HepG2 (cell line): ENCODE measurements at regions not wholly inside any gene's neighbourhood (a gene's known extent, or its start where the extent isn't known, plus 50 kb on each side); places are given as distances from the start of the nearest gene placed in this dataset.

ENCODE experiments used
- ATAC-seq: fragments of 200-7000 bp; cut with Tn5 transposase; 3 replicates; pipeline ENCODE4 v1.9.1; 2020; ENCODE audit warnings: mild to moderate bottlenecking, moderate library complexity
- BruUV-seq: library from RNA; stranded (reverse); fragments of 400-500 nt; replicated peaks from 2 replicates; lab custom pipeline; 2021; lab: Mats Ljungman, UMichigan
- CTCF ChIA-PET: fragments of 300-600 bp; formaldehyde crosslinking; extraction: SDS; loops from one replicate; lab custom pipeline; 2021; ENCODE audit warnings: low total read pairs, inconsistent platforms, low intra/inter-chr PET ratio; lab: Yijun Ruan, JAX
- POLR2A ChIA-PET: fragments of 350-600 bp; sonication (Branson Sonifier 250); formaldehyde crosslinking; loops from one replicate; lab custom pipeline; 2020; ENCODE audit warnings: antibody characterized with exemption, inconsistent platforms; lab: Yijun Ruan, JAX
- DNase-seq: peaks from one replicate; pipeline ENCODE4 v3.0.0-alpha.2; 2015; ENCODE audit warnings: low spot score
- FAIRE-seq: peaks from 3 replicates; lab custom pipeline; 2011; peaks lifted over from hg19 to GRCh38; lab: Jason Lieb, UNC
- H2AFZ ChIP-seq: one replicate; pipeline ENCODE4 v1.6.1; 2011; ENCODE audit warnings: low read length, inconsistent platforms
- H3K27ac ChIP-seq: fragments of 300-600 bp; 3 replicates; pipeline ENCODE4 v1.8.0; 2011; ENCODE audit warnings: mixed run types, mild to moderate bottlenecking, mixed read lengths, low read length, inconsistent platforms; ENCODE audit not compliant: insufficient read depth; ENCODE audit errors: extremely low read length
- H3K27me3 ChIP-seq, 2 experiments: fragments of 200-600 bp in 1 of 2; 2 replicates in 1 of 2; 3 replicates in 1 of 2; pipeline versions ENCODE4 v1.6.0 to v1.8.0; 2011; ENCODE audit warnings: low read length in 2 of 2, mild to moderate bottlenecking in 2 of 2, moderate library complexity in 2 of 2, inconsistent platforms in 1 of 2; ENCODE audit not compliant: insufficient read depth in 2 of 2, control insufficient read depth in 1 of 2
- H3K36me3 ChIP-seq, 2 experiments: fragments of 200-600 bp in 1 of 2; replicated peaks in 1 of 2; 2 replicates in 1 of 2; 3 replicates in 1 of 2; pipeline versions ENCODE4 v1.5.1 to v1.8.0; 2011; ENCODE audit warnings: low read length in 2 of 2, inconsistent platforms in 1 of 2; ENCODE audit not compliant: insufficient read depth in 2 of 2, control insufficient read depth in 1 of 2
- H3K4me1 ChIP-seq: 2 replicates; pipeline ENCODE4 v1.5.1; 2012; ENCODE audit warnings: low read length, inconsistent platforms; ENCODE audit not compliant: insufficient read depth
- H3K4me2 ChIP-seq: 2 replicates; pipeline ENCODE4 v1.6.0; 2011; ENCODE audit warnings: low read depth, low read length, inconsistent platforms
- H3K4me3 ChIP-seq, 3 experiments: fragments of 200-600 bp in 1 of 3; sonication (generic), shearing (Covaris generic) in 1 of 3; replicated peaks in 1 of 3; 2 replicates each; pipeline ENCODE4 v1.5.1; 2011 to 2016; ENCODE audit warnings: low read length in 3 of 3, inconsistent platforms in 2 of 3, low read depth in 2 of 3, mild to moderate bottlenecking in 2 of 3, control low read depth in 1 of 3, mixed read lengths in 1 of 3; ENCODE audit not compliant: insufficient read depth in 1 of 3
- H3K79me2 ChIP-seq: one replicate; pipeline ENCODE4 v1.6.1; 2011; ENCODE audit warnings: low read length, inconsistent platforms; ENCODE audit not compliant: insufficient read depth
- H3K9ac ChIP-seq: 2 replicates; pipeline ENCODE4 v1.6.0; 2011; ENCODE audit warnings: mild to moderate bottlenecking, low read depth, low read length, inconsistent platforms; ENCODE audit not compliant: insufficient read depth
- H3K9me3 ChIP-seq: 2 replicates; pipeline ENCODE4 v1.5.1; 2012; ENCODE audit warnings: mild to moderate bottlenecking, low read length
- H4K20me1 ChIP-seq: 2 replicates; pipeline ENCODE4 v1.6.0; 2011; ENCODE audit warnings: inconsistent platforms, mild to moderate bottlenecking, low read length, moderate library complexity; ENCODE audit not compliant: insufficient read depth
- CEBPB ChIP-seq: IDR thresholded peaks from 2 replicates; pipeline ENCODE4 v1.6.1; 2011; ENCODE audit warnings: low read depth, low read length, improper control_type of control experiment, borderline replicate concordance
- GABPB1 ChIP-seq: IDR thresholded peaks from 2 replicates; pipeline ENCODE4 v1.6.1; 2016; ENCODE audit warnings: mild to moderate bottlenecking, missing genetic modification reagents, moderate library complexity, missing compliant biosample characterization
- SMYD3 ChIP-seq: sonication (generic); formaldehyde crosslinking; IDR thresholded peaks from 2 replicates; pipeline ENCODE4 v1.8.1; 2023; ENCODE audit warnings: mild to moderate bottlenecking, missing genetic modification reagents
- ZNF12 ChIP-seq: sonication (generic); formaldehyde crosslinking; IDR thresholded peaks from 2 replicates; pipeline ENCODE4 v1.5.0; 2020; ENCODE audit warnings: missing genetic modification reagents
- ZZZ3 ChIP-seq: sonication (generic); formaldehyde crosslinking; IDR thresholded peaks from 2 replicates; pipeline ENCODE4 v1.4.0; 2020; ENCODE audit warnings: missing genetic modification reagents, mild to moderate bottlenecking, borderline replicate concordance
- WGBS: methylation state at CpG from one replicate; pipeline ENCODE4 v1.1.6; 2017; ENCODE audit warnings: low lambda C conversion rate; 5-methylcytosine and 5-hydroxymethylcytosine counted together
- in situ Hi-C: cut with HindIII; loops from 2 replicates; pipeline ENCODE4 v1.10.0; 2017; ENCODE audit warnings: low pct_unique_long_range_greater_than_20kb; ENCODE audit not compliant: extremely low pct_ligation_motif_present
- intact Hi-C: fragments of 100-400 bp; cut with micrococcal nuclease; formaldehyde crosslinking; loops from one replicate; pipeline ENCODE4 v1.10.0; 2022; ENCODE audit not compliant: unreplicated experiment
- TF ChIP-seq, protein P1 (sequence below): sonication (generic); formaldehyde crosslinking; conservative IDR thresholded peaks from 2 replicates; pipeline ENCODE4 v1.4.0; 2020; ENCODE audit warnings: missing genetic modification reagents
- TF ChIP-seq, protein P2 (sequence below): IDR thresholded peaks from 2 replicates; pipeline ENCODE4 v1.6.1; 2016; ENCODE audit warnings: missing compliant biosample characterization, missing genetic modification reagents, borderline replicate concordance

DNA sequence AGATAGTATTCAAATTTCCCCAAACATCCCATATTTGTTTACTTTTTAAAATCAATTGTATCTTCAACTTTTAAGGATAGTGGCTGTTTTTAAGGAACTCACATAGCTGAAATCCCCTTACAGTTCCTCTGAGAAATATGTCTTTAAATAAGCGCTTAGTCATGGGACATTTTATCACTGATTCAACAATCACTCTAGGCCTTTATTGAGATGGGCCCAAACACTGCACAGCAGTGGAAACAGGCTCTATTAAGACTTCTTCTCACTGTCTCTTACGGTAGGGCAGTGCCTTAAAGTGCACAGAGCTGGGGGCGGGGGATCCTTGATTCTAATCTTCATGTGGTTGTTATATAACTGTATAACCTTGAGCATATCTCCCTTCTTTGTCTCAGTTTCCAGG, 59.8 kb upstream of the RREB1 start:
- in situ Hi-C loops = no loop called here
- 0 out of 2 replicates have a peak, but pooled peaks have one; percentile 24 for TF ChIP-seq ZNF12 (CRISPR knock-in tag)
- TF ChIP-seq, protein P1, sequence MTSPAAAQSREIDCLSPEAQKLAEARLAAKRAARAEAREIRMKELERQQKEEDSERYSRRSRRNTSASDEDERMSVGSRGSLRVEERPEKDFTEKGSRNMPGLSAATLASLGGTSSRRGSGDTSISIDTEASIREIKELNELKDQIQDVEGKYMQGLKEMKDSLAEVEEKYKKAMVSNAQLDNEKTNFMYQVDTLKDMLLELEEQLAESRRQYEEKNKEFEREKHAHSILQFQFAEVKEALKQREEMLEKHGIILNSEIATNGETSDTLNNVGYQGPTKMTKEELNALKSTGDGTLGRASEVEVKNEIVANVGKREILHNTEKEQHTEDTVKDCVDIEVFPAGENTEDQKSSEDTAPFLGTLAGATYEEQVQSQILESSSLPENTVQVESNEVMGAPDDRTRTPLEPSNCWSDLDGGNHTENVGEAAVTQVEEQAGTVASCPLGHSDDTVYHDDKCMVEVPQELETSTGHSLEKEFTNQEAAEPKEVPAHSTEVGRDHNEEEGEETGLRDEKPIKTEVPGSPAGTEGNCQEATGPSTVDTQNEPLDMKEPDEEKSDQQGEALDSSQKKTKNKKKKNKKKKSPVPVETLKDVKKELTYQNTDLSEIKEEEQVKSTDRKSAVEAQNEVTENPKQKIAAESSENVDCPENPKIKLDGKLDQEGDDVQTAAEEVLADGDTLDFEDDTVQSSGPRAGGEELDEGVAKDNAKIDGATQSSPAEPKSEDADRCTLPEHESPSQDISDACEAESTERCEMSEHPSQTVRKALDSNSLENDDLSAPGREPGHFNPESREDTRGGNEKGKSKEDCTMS = no peak
- no peaks in the 10 kb centered on the region for H3K36me3 ChIP-seq
- no peaks in the 10 kb centered on the region; a peak in 1 of 5 replicates for H3K27me3 ChIP-seq
- WGBS = 46% methylated on average over 3 of the region's 3 CpGs
- no peaks in the 10 kb centered on the region for H4K20me1 ChIP-seq
- no peak overlapping the region for H3K4me3 ChIP-seq
- FAIRE-seq (no peak), DNase-seq (no peak), ATAC-seq (no peak)
- H3K27ac ChIP-seq = no peak overlapping the region
- H3K4me1 ChIP-seq = peaks cover 17% of the 10 kb centered on the region
- intact Hi-C loops = no loop called here
- CTCF ChIA-PET = no interaction called here
- H3K4me2 ChIP-seq = no peak overlapping the region
- no peak overlapping the region for H3K9ac ChIP-seq
- BruUV-seq = no TSS peak
- H2AFZ ChIP-seq = no peak overlapping the region
- H3K9me3 ChIP-seq = no peaks in the 10 kb centered on the region
- POLR2A ChIA-PET = no interaction called here
- no peaks in the 10 kb centered on the region for H3K79me2 ChIP-seq

DNA sequence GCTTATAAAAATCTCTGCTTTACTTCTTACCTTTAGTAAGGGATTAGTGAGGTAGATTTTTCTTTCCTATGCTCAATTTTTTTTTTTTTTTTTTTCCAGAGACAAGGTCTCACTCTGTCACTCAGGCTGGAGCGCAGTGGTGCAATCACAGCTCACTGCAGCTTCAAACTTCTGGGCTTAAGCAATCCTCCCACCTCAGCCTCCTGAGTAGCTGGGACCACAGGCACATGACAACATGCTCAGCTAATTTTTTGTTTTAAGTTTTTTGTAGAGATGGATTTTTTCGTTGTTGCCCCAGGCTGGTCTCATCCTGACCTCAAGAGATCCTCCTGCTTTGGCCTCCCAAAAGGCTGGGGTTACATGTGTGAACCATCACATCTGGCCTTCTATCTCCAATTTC, 58.9 kb upstream of the RREB1 start:
- BruUV-seq = no TSS peak
- Histone ChIP-seq H3K79me2 (no peaks in the 10 kb centered on the region), H3K4me2 (no peak overlapping the region), H3K27me3 (no peaks in the 10 kb centered on the region; a peak in 1 of 5 replicates), H3K9ac (no peak overlapping the region), H3K9me3 (no peaks in the 10 kb centered on the region), H3K4me1 (peaks cover 12% of the 10 kb centered on the region), H3K36me3 (no peaks in the 10 kb centered on the region), H3K4me3 (no peak overlapping the region), H2AFZ (no peak overlapping the region), H4K20me1 (no peaks in the 10 kb centered on the region), H3K27ac (no peak overlapping the region)
- TF ChIP-seq CEBPB (peak; percentile 32; the same call in 1 of the 2 replicates), GABPB1 (CRISPR knock-in tag) (no peak), ZZZ3 (CRISPR knock-in tag) (no peak), SMYD3 (CRISPR knock-in tag) (no peak)
- TF ChIP-seq, protein P2, sequence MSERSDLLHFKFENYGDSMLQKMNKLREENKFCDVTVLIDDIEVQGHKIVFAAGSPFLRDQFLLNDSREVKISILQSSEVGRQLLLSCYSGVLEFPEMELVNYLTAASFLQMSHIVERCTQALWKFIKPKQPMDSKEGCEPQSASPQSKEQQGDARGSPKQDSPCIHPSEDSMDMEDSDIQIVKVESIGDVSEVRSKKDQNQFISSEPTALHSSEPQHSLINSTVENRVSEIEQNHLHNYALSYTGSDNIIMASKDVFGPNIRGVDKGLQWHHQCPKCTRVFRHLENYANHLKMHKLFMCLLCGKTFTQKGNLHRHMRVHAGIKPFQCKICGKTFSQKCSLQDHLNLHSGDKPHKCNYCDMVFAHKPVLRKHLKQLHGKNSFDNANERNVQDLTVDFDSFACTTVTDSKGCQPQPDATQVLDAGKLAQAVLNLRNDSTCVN (CRISPR knock-in tag) = no peak
- ChIA-PET POLR2A (no interaction called here), CTCF (no interaction called here)
- 30% methylated on average over 2 of the region's 2 CpGs for WGBS
- in situ Hi-C loops = no loop called here
- intact Hi-C loops = no loop called here
- DNase-seq = no peak
- no peak for FAIRE-seq
- no peak for ATAC-seq
